HG03442 (cell line): ENCODE measurements at regions not wholly inside any gene's neighbourhood (a gene's known extent, or its start where the extent isn't known, plus 50 kb on each side); places are given as distances from the start of the nearest gene placed in this dataset.
"Not testable (repeated sequence)": the region's sequence is repeated elsewhere in the genome, so short reads cannot be mapped to it uniquely, and the experiment has no call there.

ENCODE experiments used
- ATAC-seq: cut with Tn5 transposase; IDR thresholded peaks from one replicate; pipeline ENCODE4 v1.9.1; 2021; ENCODE audit warnings: mild to moderate bottlenecking, moderate library complexity; ENCODE audit not compliant: unreplicated experiment

DNA sequence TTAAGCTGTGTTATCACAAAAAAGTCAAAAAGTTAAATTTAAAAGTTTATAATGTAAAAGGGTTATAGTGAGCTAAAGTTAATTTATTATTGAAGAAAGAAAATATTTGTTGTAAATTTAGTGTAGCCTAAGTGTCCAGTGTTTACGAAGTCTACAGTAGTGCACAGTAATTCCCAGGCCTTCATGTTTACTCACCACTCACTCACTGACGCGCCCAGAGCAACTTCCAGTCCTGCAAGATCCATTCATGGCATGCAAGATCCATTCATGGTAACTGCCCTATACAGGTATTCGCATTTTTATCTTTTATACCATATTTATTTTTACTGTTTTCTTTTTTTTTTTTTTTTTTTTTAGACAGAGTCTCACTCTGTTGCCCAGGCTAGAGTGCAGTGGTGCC lies 69.5 kb downstream of the TPRA1 start:
- ATAC-seq, result no peak

GRCh38 chr3:127518456-127519081 lies 72.0 kb downstream of the TPRA1 start:
- no peak for ATAC-seq

DNA sequence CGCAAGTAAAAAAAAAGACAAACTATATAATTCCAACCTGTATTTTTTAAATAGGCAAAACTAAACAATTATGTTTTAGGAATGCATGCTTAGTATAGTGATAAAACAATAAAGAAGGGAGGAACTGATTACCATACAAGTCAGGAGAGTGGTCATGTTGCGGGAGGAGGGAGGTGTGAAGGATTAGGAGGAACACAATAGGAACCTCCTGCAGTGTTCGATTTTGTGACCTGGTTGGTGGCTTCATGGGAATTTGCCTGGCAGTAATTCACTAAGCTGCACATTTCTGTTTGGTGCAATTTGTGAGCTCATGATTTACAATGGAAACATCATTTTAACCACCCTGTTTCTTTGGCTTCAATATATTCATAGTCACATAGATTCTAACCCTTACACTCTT lies 78.3 kb downstream of the TPRA1 start:
- no peak for ATAC-seq

GRCh38 chr3:127501177-127501576 lies 89.4 kb downstream of the TPRA1 start:
- no peak for ATAC-seq

DNA sequence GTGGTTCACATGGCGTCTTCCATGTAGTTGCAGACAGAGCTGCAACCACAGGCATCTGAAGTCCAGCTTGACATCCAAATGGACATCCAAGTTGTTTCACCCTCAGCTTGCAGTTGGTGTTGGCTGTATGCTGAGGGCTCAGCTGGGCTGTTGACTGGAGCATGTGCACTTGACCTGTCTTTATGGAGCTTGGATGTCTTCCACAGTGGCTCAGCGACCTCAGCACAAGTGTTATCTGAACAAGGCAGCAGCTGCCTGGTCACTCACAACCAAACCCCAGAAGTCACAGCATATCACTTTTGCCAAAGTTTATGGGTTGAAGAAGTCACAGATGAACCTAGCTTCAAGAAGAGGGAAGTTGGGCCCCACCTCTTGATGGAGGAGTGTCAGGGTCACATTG lies 92.9 kb downstream of the TPRA1 start:
- no peak for ATAC-seq

DNA sequence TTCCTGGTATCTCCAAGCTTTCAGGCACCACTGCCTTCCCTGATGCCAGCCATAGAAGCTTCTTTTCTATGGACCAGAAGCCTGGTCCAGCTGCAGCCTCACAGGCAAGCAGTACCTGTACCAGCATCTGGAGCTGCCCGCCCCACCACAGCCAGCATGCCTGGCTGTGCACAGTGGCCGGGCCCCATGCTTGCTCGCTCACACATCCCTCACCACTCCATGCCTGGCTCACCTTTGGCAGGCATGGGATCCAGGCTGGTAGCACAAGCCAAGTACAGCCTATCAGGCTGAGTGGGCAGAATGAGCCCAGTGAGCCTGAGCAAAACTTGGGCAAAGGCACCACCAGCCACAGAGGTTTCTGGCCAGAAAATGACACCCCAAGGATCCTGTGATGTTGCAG lies 93.4 kb downstream of the TPRA1 start:
- ATAC-seq, result no peak

GRCh38 chr3:127495821-127496655 lies 94.5 kb downstream of the TPRA1 start:
- no peak for ATAC-seq

- no peak for ATAC-seq
These were observed 96.4 kb downstream of the TPRA1 start for GRCh38 chr3:127493924-127494646.

DNA sequence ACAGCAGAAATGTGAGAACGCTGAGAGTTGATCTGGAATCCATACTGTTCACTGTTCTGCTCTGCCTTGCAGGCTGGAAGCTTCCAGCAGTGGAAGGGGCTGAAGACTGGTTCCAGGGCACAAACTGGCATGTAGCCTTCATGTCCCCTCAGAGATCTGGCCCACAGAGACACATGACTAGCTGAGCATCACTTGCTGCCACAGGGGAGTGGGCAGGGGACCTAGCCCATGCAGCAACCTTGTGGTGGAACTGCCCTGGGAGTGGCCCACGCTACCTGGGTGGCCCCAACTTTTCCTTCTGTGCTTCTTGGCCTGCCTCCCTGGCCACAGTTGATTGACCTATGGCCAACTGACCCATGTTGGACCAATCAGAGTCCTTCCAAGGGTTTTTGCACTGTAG lies 98.1 kb downstream of the TPRA1 start:
- no peak for ATAC-seq

GRCh38 chr3:127491909-127492308 lies 98.6 kb downstream of the TPRA1 start:
- no peak for ATAC-seq

- ATAC-seq, result no peak
These were observed 99.2 kb downstream of the TPRA1 start for GRCh38 chr3:127491323-127491722.

DNA sequence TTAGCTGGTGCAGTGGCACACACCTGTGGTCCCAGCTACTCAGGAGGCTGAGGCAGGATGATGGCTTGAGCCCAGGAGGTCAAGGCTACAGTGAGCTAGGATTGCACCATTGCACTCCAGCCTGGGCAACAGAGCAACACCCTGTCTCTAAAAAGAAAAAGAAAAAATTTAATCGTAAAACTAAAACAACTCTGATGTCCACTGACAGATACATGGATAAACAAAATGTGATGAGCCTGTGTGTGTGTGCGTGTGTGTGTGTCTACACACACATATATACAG lies 99.6 kb downstream of the TPRA1 start:
- not testable (repeated sequence) for ATAC-seq

GRCh38 chr3:127490271-127491023 lies 100.1 kb downstream of the TPRA1 start:
- no peak for ATAC-seq

GRCh38 chr3:127489357-127489756 lies 101.2 kb downstream of the TPRA1 start:
- no peak for ATAC-seq

GRCh38 chr3:127488740-127489139 lies 101.8 kb downstream of the TPRA1 start:
- ATAC-seq, result no peak

- ATAC-seq, result no peak
These were observed 102.3 kb downstream of the TPRA1 start for GRCh38 chr3:127488141-127488672.

DNA sequence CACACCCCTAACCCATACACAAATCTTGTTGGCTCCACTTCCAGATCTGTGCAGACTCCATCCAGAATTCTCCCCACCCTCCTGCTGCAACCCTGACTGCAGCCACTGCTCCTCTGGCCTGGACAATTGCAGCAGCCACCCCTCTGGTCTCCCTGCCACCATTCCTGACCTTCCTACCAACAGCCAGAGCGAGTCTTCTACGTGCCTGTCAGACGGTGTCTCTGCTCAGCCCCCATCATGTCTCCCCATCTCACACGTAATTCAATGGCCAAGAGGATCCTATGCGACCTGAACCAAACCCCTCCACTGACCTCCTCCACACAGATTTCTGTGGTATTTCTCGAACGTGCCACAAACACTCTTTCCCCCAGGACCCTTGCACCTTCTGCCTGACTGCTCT lies 103.3 kb downstream of the TPRA1 start:
- ATAC-seq, result no peak

DNA sequence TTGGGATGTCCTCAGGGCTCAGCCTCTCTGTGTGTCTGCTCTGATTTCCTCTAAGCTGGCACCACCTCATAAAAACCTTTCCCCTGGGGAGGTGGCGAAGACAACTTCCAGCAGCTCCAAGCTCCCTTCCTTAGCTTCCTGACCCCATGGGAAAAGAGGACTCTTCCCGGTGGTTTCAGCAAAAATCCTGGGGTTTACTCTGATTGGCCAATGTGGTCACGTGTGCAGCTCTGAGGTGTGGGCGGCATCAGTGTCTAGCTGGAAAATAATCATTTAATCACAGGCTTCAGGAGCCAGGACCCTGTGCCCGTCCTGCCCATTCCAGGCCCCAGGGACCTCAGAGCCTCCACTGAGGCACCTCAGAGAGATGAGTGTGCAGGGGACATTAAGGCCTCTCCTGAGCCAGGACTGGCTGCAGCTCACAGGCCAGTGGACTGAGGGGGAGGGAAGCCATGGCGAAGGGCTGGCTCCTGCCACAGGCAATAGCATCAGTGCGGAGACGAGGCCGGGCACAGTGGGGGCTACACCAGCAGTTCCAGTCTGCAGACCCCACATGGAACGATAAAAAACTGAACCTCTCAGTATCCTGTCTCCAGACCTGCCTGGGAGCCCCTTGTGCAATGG lies 104.1 kb downstream of the TPRA1 start:
- ATAC-seq, result no peak

DNA sequence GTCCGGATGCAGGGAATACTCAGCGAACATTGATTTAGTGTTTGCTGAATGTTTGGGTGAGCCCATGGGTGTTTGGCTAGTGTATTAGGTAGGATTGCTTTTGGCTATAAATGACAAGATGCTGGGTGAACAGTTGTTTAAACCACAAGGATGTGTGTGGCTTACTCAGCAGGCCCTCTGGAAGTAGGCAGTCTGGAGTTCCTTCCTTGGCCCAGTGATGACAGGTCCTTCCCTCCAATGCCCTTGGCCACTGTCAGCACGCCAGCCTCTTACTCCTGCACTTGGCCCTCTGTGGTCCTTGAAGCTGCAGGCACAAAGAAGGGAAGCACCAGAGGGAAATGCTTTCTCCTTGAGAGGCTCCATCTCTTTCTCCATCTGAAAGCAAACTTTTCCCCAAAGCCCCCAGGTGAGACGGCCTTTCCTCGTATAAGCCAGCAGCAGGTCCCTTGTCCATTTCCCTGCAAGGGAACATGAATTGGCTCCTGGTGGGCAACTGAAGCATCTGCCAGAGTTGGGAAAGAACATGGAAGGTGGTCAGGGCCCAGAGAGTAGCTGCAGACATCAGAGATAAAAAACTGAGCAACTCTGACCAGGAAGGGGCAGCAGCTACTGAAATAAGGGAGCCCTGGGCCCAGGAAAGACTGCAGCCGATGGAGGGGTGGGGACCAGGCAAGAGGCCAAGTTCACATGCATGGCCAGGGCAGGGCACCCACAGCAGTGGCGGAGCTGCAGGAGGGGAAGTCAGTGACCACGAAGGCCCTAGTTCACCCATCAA lies 105.0 kb downstream of the TPRA1 start:
- no peak for ATAC-seq
